MCF 10A (cell line): ENCODE measurements at regions not wholly inside any gene's neighbourhood (a gene's known extent, or its start where the extent isn't known, plus 50 kb on each side); places are given as distances from the start of the nearest gene placed in this dataset.

Source experiments
- BruUV-seq: library from RNA; stranded (reverse); fragments of 400-500 nt; replicated peaks from 2 replicates; lab custom pipeline; 2021; lab: Mats Ljungman, UMichigan
- CTCF ChIA-PET: fragments of 300-600 bp; sonication (Branson Sonifier 250); formaldehyde crosslinking; extraction: SDS; loops from one replicate; lab custom pipeline; 2021; ENCODE audit warnings: antibody characterized with exemption, inconsistent platforms; lab: Yijun Ruan, JAX
- POLR2A ChIA-PET: fragments of 300-600, 350-650 bp; sonication (Branson Sonifier 250); formaldehyde crosslinking; extraction: SDS; loops from one replicate; lab custom pipeline; 2020; ENCODE audit warnings: antibody characterized with exemption, inconsistent platforms; lab: Yijun Ruan, JAX
- DNase-seq: peaks from one replicate; pipeline ENCODE4 v3.0.0-alpha.2; 2018; ENCODE audit not compliant: unreplicated experiment
- H3K27ac Mint-ChIP-seq: one replicate; pipeline ENCODE4 v1.8.0; 2022; ENCODE audit warnings: mild to moderate bottlenecking, low read depth, mixed read lengths; ENCODE audit not compliant: unreplicated experiment
- H3K27me3 Mint-ChIP-seq: one replicate; pipeline ENCODE4 v1.8.0; 2022; ENCODE audit warnings: mixed read lengths; ENCODE audit not compliant: insufficient read depth, unreplicated experiment
- H3K36me3 Mint-ChIP-seq: one replicate; pipeline ENCODE4 v1.8.0; 2022; ENCODE audit warnings: mild to moderate bottlenecking, moderate library complexity, mixed read lengths; ENCODE audit not compliant: insufficient read depth, unreplicated experiment
- H3K4me1 Mint-ChIP-seq: one replicate; pipeline ENCODE4 v1.8.0; 2022; ENCODE audit warnings: mixed read lengths; ENCODE audit not compliant: insufficient read depth, unreplicated experiment
- H3K4me3 Mint-ChIP-seq: one replicate; pipeline ENCODE4 v1.8.0; 2022; ENCODE audit warnings: mild to moderate bottlenecking, moderate library complexity, mixed read lengths; ENCODE audit not compliant: unreplicated experiment
- H3K9me3 Mint-ChIP-seq: one replicate; pipeline ENCODE4 v1.8.0; 2022; ENCODE audit warnings: mixed read lengths; ENCODE audit not compliant: unreplicated experiment
- intact Hi-C: fragments of 100-400 bp; cut with micrococcal nuclease; formaldehyde crosslinking; loops from 2 replicates; pipeline ENCODE4 v1.14.1; 2022
- TF ChIP-seq, protein P1 (sequence below): fragments of 200-600 bp; IDR thresholded peaks from one replicate; pipeline ENCODE4 v1.8.0; 2022; ENCODE audit warnings: antibody characterized with exemption, mild to moderate bottlenecking; ENCODE audit not compliant: unreplicated experiment

DNA sequence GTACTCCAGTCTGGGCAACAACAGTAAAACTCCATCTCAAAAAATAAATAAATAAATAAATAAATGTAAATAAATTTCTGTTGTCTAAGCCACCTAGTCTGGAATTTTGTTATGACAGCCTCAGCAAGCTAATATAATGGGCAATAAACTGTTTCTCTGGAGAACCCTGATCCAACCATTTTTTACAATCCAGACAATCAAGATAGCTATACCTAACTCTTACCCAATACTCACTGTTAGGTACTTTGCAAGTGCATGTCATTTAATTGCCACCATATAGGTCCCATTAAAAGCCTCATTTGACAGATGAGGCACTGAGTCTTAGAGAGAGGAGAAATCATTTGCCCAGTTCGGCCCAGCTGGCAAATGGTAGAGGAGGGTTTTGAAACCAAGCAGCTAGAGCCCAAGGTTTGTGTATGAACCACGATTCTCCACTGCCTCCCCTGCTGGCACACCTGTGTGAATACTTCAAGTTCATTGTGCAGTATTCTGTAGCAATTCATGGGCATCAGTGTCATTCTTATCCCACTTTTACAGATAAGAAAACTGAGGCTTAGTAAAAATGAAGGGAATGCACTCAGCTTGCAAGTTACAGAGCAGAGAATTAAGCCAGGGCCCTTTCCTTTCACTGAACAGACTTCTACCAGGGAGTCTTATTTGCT is 107.0 kb upstream of the UBE2E1 start:
- TF ChIP-seq, protein P1, sequence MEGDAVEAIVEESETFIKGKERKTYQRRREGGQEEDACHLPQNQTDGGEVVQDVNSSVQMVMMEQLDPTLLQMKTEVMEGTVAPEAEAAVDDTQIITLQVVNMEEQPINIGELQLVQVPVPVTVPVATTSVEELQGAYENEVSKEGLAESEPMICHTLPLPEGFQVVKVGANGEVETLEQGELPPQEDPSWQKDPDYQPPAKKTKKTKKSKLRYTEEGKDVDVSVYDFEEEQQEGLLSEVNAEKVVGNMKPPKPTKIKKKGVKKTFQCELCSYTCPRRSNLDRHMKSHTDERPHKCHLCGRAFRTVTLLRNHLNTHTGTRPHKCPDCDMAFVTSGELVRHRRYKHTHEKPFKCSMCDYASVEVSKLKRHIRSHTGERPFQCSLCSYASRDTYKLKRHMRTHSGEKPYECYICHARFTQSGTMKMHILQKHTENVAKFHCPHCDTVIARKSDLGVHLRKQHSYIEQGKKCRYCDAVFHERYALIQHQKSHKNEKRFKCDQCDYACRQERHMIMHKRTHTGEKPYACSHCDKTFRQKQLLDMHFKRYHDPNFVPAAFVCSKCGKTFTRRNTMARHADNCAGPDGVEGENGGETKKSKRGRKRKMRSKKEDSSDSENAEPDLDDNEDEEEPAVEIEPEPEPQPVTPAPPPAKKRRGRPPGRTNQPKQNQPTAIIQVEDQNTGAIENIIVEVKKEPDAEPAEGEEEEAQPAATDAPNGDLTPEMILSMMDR, result no peak
- Mint-ChIP-seq H3K4me1 (no peaks in the 10 kb centered on the region), H3K27ac (no peak overlapping the region), H3K9me3 (no peaks in the 10 kb centered on the region), H3K27me3 (no peaks in the 10 kb centered on the region), H3K4me3 (no peak overlapping the region), H3K36me3 (no peaks in the 10 kb centered on the region)
- peak; percentile 20 for DNase-seq
- intact Hi-C loops, result no loop called here
- CTCF ChIA-PET, result interaction anchor here (0.7 to 1.1 kb wide), 2 partner anchors 24 to 1024 kb away, joined by 3 to 5 read pairs; no protein-coding TSS in a partner anchor
- no TSS peak for BruUV-seq
- POLR2A ChIA-PET, result no interaction called here

DNA sequence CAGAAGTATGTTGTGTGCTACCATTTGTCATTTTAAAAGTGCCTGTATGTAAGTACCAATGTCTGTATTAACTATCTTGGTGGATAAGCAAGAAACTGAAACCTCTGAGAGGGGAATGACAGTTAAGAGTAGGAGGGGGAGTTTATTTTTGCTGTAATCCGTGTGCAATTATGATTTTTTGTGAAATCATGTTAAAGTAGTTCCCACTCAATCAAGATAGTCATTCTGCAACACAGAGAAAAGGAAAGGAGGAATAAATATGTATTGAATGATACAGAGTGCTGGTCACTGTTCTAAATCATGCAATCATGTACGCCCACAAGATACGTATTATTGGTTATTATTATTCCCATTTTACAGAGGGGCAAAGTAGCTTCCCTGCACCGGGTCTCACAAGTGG is 105.1 kb upstream of the UBE2E1 start:
- DNase-seq, result no peak
- intact Hi-C loops, result no loop called here
- no peak overlapping the region for H3K27ac Mint-ChIP-seq
- H3K4me1 Mint-ChIP-seq, result no peaks in the 10 kb centered on the region
- no peaks in the 10 kb centered on the region for H3K27me3 Mint-ChIP-seq
- ChIA-PET CTCF (no interaction called here), POLR2A (no interaction called here)
- H3K9me3 Mint-ChIP-seq, result no peaks in the 10 kb centered on the region
- no TSS peak for BruUV-seq
- TF ChIP-seq, protein P1, result no peak
- no peak overlapping the region for H3K4me3 Mint-ChIP-seq
- H3K36me3 Mint-ChIP-seq, result no peaks in the 10 kb centered on the region

DNA sequence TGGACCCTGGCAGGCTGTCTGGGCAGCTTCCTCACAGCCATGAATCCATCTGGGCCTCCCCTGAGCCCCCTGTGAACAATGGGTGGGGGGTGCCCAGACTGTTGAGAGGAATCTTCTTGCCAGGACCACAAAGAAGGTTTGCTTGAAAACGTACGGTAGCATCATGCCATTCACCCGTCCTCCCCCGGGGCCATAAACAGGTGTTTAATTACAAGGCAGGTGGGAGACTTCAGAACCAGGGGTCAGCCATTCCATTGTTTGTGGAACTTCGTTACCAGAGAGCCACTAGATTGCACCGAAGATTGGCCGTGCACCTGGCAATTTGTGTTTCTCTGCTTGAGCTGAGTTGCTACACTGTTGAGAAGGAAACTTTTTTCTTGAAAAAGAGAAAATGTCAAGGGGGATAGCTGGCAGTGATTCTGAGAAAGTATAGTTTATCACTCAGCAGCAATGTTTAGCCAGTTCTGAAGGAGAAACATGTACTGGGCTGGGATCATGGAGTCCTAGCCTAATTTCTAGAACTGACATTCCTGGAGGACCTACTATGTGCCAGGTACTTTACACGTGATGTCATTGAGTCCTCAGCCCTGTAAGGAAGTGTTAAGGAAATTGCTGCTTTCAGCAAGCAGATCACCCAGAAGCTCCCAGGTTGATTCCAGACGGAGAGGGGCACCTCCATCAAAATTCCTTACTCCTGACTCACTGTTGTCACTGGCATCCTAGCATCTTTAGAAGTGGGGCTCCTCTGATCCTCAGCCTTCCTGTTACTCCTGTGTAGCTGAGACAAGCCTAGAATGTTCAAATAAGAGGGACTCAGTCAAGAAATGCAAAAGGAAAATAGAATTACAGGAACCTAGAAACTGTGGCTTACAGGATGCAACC is 103.8 kb upstream of the UBE2E1 start:
- no TSS peak for BruUV-seq
- Mint-ChIP-seq H3K9me3 (no peaks in the 10 kb centered on the region), H3K4me1 (no peaks in the 10 kb centered on the region), H3K27ac (no peak overlapping the region), H3K27me3 (no peaks in the 10 kb centered on the region), H3K36me3 (no peaks in the 10 kb centered on the region), H3K4me3 (no peak overlapping the region)
- CTCF ChIA-PET, result interaction anchor here (0.7 kb wide), 1 partner anchor 416 kb away, joined by 3 read pairs; no protein-coding TSS in a partner anchor
- no peak for DNase-seq
- POLR2A ChIA-PET, result interaction anchor here (0.5 kb wide), 1 partner anchor 187 kb away, joined by 3 read pairs; no protein-coding TSS in a partner anchor
- TF ChIP-seq, protein P1, result no peak
- intact Hi-C loops, result no loop called here

DNA sequence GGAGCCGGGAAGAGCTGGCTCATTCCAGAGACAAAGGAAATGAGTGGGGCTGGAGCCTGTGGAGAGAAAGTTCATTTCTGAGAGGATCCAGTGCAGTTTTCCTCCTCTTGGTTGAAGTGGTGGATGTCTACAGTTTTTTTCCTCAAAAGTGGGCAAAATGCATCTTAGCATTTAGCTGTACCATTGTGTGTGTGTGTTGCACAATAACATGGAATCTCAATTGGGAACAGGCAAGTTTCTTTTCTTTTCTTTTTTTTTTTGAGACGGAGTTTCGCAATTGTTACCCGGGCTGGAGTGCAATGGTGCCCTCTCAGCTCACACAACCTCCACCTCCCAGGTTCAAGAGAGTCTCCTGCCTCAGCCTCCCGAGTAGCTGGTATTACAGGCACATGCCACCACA is 101.5 kb upstream of the UBE2E1 start:
- Mint-ChIP-seq H3K27ac (no peak overlapping the region), H3K27me3 (no peaks in the 10 kb centered on the region), H3K4me3 (no peak overlapping the region), H3K9me3 (no peaks in the 10 kb centered on the region), H3K4me1 (no peaks in the 10 kb centered on the region), H3K36me3 (no peaks in the 10 kb centered on the region)
- BruUV-seq, result no TSS peak
- ChIA-PET POLR2A (no interaction called here), CTCF (interaction anchor here (1.0 to 1.3 kb wide), 2 partner anchors 10 to 22 kb away, joined by 3 read pairs; no protein-coding TSS in a partner anchor)
- TF ChIP-seq, protein P1, result no peak
- intact Hi-C loops, result no loop called here
- DNase-seq, result peak; percentile 43
